Choroid plexus epithelial cell (primary cell): ENCODE measurements at regions not wholly inside any gene's neighbourhood (a gene's known extent, or its start where the extent isn't known, plus 50 kb on each side); places are given as distances from the start of the nearest gene placed in this dataset.

Experiments used
- DNase-seq: peaks from one replicate; pipeline ENCODE4 v3.0.0-alpha.2; 2010; ENCODE audit warnings: low read depth
- H3K4me3 ChIP-seq: 2 replicates; pipeline ENCODE4 v1.5.1; 2011; ENCODE audit warnings: low read depth, mild to moderate bottlenecking, control low read depth, low read length, moderate library complexity
- TF ChIP-seq, protein P1 (sequence below): conservative IDR thresholded peaks from 2 replicates; pipeline ENCODE4 v1.5.1; 2011; ENCODE audit warnings: low read depth, mild to moderate bottlenecking, control low read depth, inconsistent platforms, low read length, moderate library complexity

GRCh38 chr16:85274924-85275323 is 162.7 kb upstream of the CIBAR2 start:
- no peak overlapping the region for H3K4me3 ChIP-seq
- TF ChIP-seq, protein P1, sequence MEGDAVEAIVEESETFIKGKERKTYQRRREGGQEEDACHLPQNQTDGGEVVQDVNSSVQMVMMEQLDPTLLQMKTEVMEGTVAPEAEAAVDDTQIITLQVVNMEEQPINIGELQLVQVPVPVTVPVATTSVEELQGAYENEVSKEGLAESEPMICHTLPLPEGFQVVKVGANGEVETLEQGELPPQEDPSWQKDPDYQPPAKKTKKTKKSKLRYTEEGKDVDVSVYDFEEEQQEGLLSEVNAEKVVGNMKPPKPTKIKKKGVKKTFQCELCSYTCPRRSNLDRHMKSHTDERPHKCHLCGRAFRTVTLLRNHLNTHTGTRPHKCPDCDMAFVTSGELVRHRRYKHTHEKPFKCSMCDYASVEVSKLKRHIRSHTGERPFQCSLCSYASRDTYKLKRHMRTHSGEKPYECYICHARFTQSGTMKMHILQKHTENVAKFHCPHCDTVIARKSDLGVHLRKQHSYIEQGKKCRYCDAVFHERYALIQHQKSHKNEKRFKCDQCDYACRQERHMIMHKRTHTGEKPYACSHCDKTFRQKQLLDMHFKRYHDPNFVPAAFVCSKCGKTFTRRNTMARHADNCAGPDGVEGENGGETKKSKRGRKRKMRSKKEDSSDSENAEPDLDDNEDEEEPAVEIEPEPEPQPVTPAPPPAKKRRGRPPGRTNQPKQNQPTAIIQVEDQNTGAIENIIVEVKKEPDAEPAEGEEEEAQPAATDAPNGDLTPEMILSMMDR, result no peak
- no peak for DNase-seq

DNA sequence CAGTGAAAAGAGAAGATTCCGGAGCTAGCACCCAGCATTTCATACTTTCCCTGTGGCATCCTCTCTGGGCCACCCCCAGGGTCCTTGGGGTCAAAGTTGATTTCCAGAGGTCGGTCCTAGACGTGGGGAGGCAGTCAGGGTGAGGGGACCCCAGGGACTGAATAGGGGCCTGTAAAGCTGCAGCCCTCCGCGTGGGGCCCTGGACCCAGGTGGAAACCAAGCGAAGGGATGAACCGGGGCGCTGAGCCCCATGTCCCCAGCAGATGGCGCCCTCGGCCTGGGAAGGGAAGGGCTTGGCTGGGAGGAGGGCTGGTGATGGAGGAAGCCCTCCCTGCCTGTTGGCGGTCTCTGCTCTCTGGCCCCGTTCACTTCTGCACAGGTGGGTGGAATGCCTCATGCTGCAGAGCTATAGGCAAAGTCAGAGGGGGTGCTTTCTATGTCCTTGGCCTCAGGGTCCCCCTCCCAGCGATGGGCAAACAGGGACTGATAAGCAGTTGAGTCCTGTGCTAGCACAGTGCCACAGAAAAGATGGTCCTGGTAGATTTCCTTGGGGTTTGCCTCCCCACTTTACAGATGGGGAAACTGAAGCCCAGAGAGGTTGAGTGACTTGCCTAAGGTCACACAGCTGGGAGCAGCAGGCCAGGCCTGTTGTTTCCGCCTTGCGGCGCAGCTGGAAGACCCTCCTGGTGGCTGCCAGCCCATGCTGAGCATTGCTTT is 163.4 kb upstream of the CIBAR2 start:
- TF ChIP-seq, protein P1, result peak; percentile 95
- DNase-seq, result peak; percentile 69
- H3K4me3 ChIP-seq, result no peak overlapping the region

- TF ChIP-seq, protein P1, result no peak
- no peak overlapping the region for H3K4me3 ChIP-seq
- no peak for DNase-seq
Measured at GRCh38 chr16:85276258-85276657, 164.0 kb upstream of the CIBAR2 start.

DNA sequence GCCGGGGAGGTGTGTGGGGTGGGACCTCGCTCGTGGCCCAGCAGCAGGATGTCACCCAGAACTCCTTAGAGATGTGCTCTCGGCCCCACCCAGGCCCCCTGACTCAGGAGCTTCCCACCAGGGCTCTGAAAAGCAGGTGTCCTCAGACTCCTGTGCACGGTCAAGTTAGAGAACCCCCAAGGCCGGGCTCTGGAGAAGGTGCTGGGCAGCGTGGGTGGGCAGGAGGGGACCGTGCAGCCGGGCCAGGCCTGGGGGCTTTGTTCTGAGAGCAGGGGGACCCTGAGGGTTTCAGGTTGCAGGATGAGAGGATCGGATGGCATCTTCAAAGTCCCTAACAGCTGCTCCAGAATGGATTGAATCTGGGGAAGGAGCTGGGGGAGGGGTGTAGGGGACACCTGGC is 164.4 kb upstream of the CIBAR2 start:
- TF ChIP-seq, protein P1, result no peak
- no peak for DNase-seq
- H3K4me3 ChIP-seq, result no peak overlapping the region

DNA sequence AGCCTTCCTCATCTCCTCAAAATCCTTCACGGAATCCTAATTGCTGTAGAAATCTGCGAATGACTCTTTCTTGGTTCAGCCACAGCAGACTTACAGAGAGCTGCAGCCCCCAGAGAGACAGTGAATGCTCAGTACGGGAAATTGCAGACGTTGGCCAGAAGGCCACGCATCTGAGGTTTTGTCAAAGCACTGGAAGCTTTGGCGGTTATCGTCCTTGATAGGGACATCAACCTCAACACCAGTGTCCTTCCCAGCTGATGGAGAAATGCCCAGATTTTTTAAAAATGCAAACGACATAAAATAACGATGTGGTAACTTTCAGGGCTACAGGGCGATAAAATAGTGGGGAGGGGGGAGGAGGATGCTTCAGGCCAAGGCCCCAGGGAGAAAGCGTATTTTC is 166.6 kb upstream of the CIBAR2 start:
- TF ChIP-seq, protein P1, result no peak
- no peak overlapping the region for H3K4me3 ChIP-seq
- no peak for DNase-seq

DNA sequence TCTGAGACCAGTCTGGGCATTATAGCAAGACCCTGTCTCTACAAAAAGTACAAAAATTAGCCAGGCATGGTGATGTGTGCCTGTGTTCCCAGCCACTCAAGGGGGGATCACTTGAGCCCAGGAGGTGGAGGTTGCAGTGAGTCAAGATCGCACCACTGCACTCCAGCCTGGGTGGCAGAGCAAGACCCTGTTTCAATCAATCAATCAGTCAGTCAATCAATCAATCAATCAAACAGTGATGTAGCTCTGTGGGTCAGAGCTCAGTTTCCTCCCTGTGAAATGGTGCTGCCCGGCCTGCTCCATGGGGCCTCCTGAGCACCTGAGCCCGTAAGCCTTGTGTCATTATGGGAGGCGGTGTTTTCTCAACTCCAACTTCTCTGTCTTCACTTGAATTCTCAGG is 167.1 kb upstream of the CIBAR2 start:
- TF ChIP-seq, protein P1, result no peak
- no peak overlapping the region for H3K4me3 ChIP-seq
- no peak for DNase-seq
